ENCODE measurements at regions not wholly inside any gene's neighbourhood (a gene's known extent, or its start where the extent isn't known, plus 50 kb on each side); places are given as distances from the start of the nearest gene placed in this dataset.

- DNase-seq (ENCODE audit: low read depth in 3 of 3), result no peak
Measured at GRCh38 chr2:20560011-20560410, 90.9 kb downstream of the HS1BP3 start.

GRCh38 chr2:20560891-20561636 is 89.8 kb downstream of the HS1BP3 start:
- no peak for DNase-seq (ENCODE audit: low read depth in 3 of 3)

GRCh38 chr2:20561637-20562454 is 89.1 kb downstream of the HS1BP3 start:
- no peak for DNase-seq (ENCODE audit: low read depth in 3 of 3)

- DNase-seq (ENCODE audit: low read depth in 3 of 3), result no peak
Measured at GRCh38 chr2:20562540-20563225, 88.2 kb downstream of the HS1BP3 start.

- no peak for DNase-seq (ENCODE audit: low read depth in 3 of 3)
Measured at GRCh38 chr2:20563251-20563650, 87.6 kb downstream of the HS1BP3 start.

- no peak for DNase-seq (ENCODE audit: low read depth in 3 of 3)
Measured at GRCh38 chr2:20563833-20564232, 87.1 kb downstream of the HS1BP3 start.

- no peak for DNase-seq (ENCODE audit: low read depth in 3 of 3)
Measured at GRCh38 chr2:20565101-20565622, 85.7 kb downstream of the HS1BP3 start.

- DNase-seq (ENCODE audit: low read depth in 3 of 3), result no peak
Measured at GRCh38 chr2:20565623-20566236, 85.2 kb downstream of the HS1BP3 start.

GRCh38 chr2:20566331-20566730 is 84.6 kb downstream of the HS1BP3 start:
- DNase-seq (ENCODE audit: low read depth in 3 of 3), result no peak

- no peak for DNase-seq (ENCODE audit: low read depth in 3 of 3)
Measured at GRCh38 chr2:20567159-20567925, 83.6 kb downstream of the HS1BP3 start.
